Vagina (tissue), 2 donors: ENCODE measurements at regions not wholly inside any gene's neighbourhood (a gene's known extent, or its start where the extent isn't known, plus 50 kb on each side); places are given as distances from the start of the nearest gene placed in this dataset.
"Not testable (repeated sequence)": the region's sequence is repeated elsewhere in the genome, so short reads cannot be mapped to it uniquely, and the experiment has no call there.

ENCODE experiments used
- CTCF ChIP-seq, 3 experiments: fragments of 450-650 bp in 2 of 3; fragments of 200-600 bp in 1 of 3; sonication (generic) in 1 of 3; IDR thresholded peaks; one replicate each; pipeline ENCODE4 v1.5.1; 2017 to 2019; ENCODE audit warnings: antibody characterized with exemption in 3 of 3, mild to moderate bottlenecking in 2 of 3, moderate library complexity in 2 of 3
- POLR2A ChIP-seq, 2 donors: fragments of 450-650 bp; IDR thresholded peaks; one replicate each; pipeline ENCODE4 v1.6.1; 2017; ENCODE audit warnings: antibody characterized with exemption in 2 of 2, mild to moderate bottlenecking in 2 of 2, moderate library complexity in 2 of 2

GRCh38 chr21:6058997-6059396, 4462.4 kb upstream of the TPTE start:
- TF ChIP-seq CTCF, POLR2A (IDR thresholded peaks at IDR 0.05): not testable (repeated sequence)
